SJSA1 (cell line): ENCODE measurements at regions not wholly inside any gene's neighbourhood (a gene's known extent, or its start where the extent isn't known, plus 50 kb on each side); places are given as distances from the start of the nearest gene placed in this dataset.
"Not testable (repeated sequence)": the region's sequence is repeated elsewhere in the genome, so short reads cannot be mapped to it uniquely, and the experiment has no call there.

Experiments used
- DNase-seq, 2 experiments: peaks; one replicate each; pipeline ENCODE4 v3.0.0-alpha.2; 2015 to 2020; ENCODE audit warnings: low spot score in 2 of 2, low read depth in 1 of 2
- H3K27ac ChIP-seq: fragments of 250-450 bp; sonication (Bioruptor Pico); 2 replicates; pipeline ENCODE4 v1.5.1; 2020; ENCODE audit warnings: mild to moderate bottlenecking, moderate library complexity
- H3K27me3 ChIP-seq: fragments of 250-450 bp; sonication (Bioruptor Pico); replicated peaks from 2 replicates; pipeline ENCODE4 v1.5.1; 2020; ENCODE audit warnings: mild to moderate bottlenecking, moderate library complexity
- H3K36me3 ChIP-seq: fragments of 250-450 bp; sonication (Bioruptor Pico); 2 replicates; pipeline ENCODE4 v1.5.1; 2020; ENCODE audit warnings: mild to moderate bottlenecking
- H3K4me1 ChIP-seq: fragments of 250-450 bp; sonication (Bioruptor Pico); replicated peaks from 2 replicates; pipeline ENCODE4 v1.6.1; 2021; ENCODE audit warnings: mild to moderate bottlenecking
- H3K4me3 ChIP-seq: fragments of 250-450 bp; sonication (Bioruptor Pico); 2 replicates; pipeline ENCODE4 v1.5.1; 2020; ENCODE audit warnings: mild to moderate bottlenecking
- H3K9me3 ChIP-seq: fragments of 250-450 bp; sonication (Bioruptor Pico); replicated peaks from 2 replicates; pipeline ENCODE4 v1.5.1; 2020; ENCODE audit warnings: mild to moderate bottlenecking

DNA sequence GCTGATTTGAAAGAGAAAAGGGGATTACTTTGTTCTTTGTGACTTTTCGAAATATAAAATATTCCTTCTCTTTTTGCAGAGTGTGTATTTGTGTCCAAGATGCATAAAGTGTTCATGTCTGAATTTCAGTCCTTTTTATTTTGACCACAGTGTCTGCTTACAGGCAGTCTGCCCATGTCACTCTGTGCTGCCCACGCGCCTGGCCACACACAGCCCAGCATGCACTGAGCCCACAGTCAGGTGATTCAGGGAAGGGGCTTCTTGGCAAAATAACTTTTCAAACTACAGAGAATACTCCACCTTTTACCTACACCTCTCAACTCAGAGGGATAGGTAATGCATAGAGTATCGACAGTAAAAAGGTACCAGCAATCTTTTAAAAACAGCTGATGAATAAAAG is 142.5 kb upstream of the TRPC4 start:
- Histone ChIP-seq H3K36me3 (no peaks in the 10 kb centered on the region), H3K4me1 (no peaks in the 10 kb centered on the region), H3K4me3 (no peak overlapping the region), H3K9me3 (no peaks in the 10 kb centered on the region), H3K27ac (no peak overlapping the region), H3K27me3 (no peaks in the 10 kb centered on the region)
- no peak for DNase-seq

DNA sequence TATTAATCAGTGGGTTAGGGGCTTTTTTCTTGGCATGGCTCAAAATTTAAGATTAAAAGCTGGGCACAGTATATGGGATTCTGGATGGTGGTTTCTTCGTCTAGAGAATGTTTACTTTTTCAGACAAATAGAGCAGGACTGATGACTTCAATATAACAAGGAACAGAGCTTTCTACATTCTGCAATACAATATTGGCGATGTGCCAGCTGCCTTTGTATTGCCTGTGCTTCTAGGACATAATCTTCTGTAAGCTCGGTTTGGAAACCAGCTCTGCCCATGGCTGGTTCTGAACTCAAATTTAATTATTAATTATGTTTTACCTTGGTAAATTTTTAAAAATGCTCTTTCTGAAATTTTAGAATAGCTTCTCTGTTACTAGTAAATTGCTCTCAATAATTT is 139.1 kb upstream of the TRPC4 start:
- no peak for DNase-seq
- Histone ChIP-seq H3K4me1 (no peaks in the 10 kb centered on the region), H3K27me3 (no peaks in the 10 kb centered on the region), H3K4me3 (no peak overlapping the region), H3K9me3 (no peaks in the 10 kb centered on the region), H3K36me3 (no peaks in the 10 kb centered on the region), H3K27ac (no peak overlapping the region)

DNA sequence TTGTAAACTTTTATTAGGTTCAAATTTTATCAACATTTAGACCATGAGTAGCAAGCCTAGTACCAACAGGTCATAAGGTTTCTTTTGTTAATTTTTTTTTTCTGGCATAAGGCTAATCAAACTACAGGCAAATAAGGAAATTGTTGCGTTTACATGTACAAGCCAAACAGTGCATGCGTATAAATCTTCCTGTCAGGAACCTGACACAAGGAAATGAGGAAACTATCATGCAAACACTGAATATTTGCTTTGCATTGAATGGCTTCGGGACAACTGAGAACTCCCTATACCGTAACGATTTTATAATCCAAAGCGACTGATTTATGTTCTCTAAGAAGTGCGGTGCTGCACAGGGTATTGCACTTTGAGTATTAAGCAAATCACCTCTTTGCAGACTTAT is 133.0 kb upstream of the TRPC4 start:
- H3K4me3 ChIP-seq = no peak overlapping the region
- no peaks in the 10 kb centered on the region for H3K9me3 ChIP-seq
- H3K36me3 ChIP-seq = no peaks in the 10 kb centered on the region
- no peaks in the 10 kb centered on the region for H3K4me1 ChIP-seq
- H3K27ac ChIP-seq = no peak overlapping the region
- DNase-seq = no peak
- no peaks in the 10 kb centered on the region for H3K27me3 ChIP-seq

DNA sequence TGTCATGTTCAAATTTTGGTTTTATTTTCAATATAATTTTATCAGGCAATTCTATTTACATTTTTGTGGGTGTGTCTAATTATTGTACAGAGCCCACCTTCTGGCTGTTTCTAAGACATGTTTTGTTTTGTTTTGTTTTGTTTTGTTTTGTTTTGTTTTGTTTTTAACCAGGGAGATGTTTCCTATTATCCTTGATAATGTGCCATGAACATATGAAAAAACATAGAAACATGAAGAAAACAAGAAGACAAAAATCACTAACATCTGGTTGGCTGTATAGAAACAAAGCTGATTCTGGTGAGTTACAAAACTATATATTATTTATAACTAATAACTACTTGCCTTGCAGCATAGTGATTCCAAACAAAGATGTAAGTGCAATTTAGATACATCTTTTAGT is 128.1 kb upstream of the TRPC4 start:
- no peaks in the 10 kb centered on the region for H3K9me3 ChIP-seq

DNA sequence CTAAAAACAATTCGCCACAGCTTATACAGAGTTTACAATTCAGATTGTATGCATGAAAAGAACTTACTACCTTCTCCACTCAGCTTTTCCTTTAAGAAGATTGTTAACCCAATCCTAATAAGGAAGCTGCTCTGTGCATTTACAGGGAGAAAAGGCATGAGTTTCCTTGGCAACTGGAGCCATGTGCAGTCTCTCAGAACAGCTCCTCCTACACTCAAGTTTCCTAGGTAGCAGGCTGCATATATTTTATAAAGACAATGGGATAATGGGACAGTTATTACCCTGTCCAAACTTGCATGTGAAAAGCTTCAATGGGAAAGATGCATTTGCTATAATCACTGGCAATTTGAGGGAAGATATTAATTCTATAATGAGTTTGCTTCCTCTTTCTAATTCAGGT is 125.5 kb upstream of the TRPC4 start:
- Histone ChIP-seq H3K27me3 (no peaks in the 10 kb centered on the region), H3K4me3 (no peak overlapping the region), H3K9me3 (no peaks in the 10 kb centered on the region), H3K4me1 (no peaks in the 10 kb centered on the region), H3K27ac (no peak overlapping the region), H3K36me3 (no peaks in the 10 kb centered on the region)
- no peak for DNase-seq

More for the DNA sequence above, 128.1 kb upstream of the TRPC4 start:
- H3K36me3 ChIP-seq = no peaks in the 10 kb centered on the region
- no peaks in the 10 kb centered on the region for H3K27me3 ChIP-seq
- H3K27ac ChIP-seq = no peak overlapping the region
- no peaks in the 10 kb centered on the region for H3K4me1 ChIP-seq
- DNase-seq = no peak
- no peak overlapping the region for H3K4me3 ChIP-seq

DNA sequence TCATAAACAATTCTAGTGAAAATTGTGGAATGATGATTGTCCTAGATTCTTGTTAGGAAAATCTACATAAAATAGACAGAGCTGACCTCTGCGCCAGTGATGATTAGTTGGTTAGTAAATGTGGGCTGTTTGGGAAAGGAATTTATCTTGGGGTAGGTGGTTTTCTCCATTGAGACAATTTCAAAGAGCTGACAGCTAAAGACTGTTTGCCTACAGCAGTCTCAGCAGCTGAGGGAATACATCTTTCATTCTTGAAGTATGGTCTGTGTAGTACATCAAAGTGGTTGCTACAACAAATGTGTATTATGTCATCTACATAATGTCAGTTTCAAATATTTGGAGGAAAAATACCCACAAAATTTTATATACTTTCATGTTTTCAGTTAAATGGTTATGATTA is 117.2 kb upstream of the TRPC4 start:
- Histone ChIP-seq H3K9me3 (no peaks in the 10 kb centered on the region), H3K27ac (no peak overlapping the region), H3K27me3 (no peaks in the 10 kb centered on the region), H3K36me3 (no peaks in the 10 kb centered on the region), H3K4me1 (no peaks in the 10 kb centered on the region), H3K4me3 (no peak overlapping the region)
- no peak for DNase-seq

DNA sequence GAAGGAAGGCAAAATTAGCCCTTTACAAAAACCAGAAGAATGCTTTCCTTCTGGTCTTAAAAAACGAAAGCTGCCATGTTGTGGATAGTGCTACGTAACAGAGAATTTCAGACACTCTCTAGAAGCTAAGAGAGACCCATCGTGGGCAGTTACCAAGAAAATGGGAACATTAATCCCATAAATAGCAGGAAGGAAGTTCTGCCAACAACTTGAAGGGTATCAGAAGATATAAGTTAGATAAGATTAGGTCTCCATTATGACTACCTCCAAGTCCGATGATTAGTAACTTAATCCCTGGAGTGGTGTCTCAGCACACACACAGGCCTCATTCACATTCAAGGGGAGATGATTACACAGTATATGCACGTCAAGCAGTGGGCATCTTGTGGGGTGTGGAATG is 115.7 kb upstream of the TRPC4 start:
- no peaks in the 10 kb centered on the region for H3K27me3 ChIP-seq
- DNase-seq = no peak
- H3K27ac ChIP-seq = no peak overlapping the region
- H3K4me3 ChIP-seq = no peak overlapping the region
- no peaks in the 10 kb centered on the region for H3K36me3 ChIP-seq
- no peaks in the 10 kb centered on the region for H3K4me1 ChIP-seq
- no peaks in the 10 kb centered on the region for H3K9me3 ChIP-seq

DNA sequence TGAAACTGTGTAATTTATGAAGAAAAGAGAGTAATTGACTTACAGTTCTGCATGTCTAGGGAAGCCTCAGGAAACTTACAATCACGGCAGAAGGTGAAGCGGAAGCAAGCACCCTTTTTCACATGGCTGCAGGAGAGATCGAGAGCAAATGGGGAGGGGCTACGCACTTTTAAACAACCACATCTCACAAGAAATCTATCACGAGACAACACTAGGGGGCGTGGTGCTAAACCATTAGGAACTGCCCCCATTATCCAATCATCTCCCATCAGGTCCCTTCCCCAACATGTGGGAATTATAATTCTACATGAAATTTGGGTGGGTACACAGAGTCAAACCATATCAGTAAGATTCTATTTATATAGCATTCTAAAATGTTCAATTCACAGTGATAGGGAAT is 114.8 kb upstream of the TRPC4 start:
- Histone ChIP-seq H3K27ac (no peak overlapping the region), H3K36me3 (no peaks in the 10 kb centered on the region), H3K4me3 (no peak overlapping the region), H3K4me1 (no peaks in the 10 kb centered on the region), H3K9me3 (no peaks in the 10 kb centered on the region), H3K27me3 (no peaks in the 10 kb centered on the region)
- DNase-seq = no peak

DNA sequence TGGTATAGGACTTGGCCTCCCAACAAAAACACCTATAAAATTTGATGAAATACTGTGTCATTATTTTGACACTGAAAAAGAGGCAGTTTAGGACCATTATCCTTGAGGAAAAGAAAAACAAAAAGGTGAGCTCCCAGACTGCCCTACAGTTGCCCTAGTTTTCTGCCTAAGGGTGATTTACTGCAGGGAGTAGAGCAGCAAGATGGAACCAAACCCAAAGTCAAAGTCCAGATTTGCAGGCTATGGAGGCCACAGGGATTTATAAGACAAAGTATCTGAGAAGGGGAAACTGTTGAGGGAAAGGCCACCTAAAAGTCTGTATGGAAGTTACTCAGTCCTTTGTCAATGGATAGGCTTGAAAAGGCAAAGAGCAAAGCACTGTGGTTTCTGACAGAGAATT is 112.4 kb upstream of the TRPC4 start:
- Histone ChIP-seq H3K27ac (no peak overlapping the region), H3K4me1 (no peaks in the 10 kb centered on the region), H3K27me3 (no peaks in the 10 kb centered on the region), H3K36me3 (no peaks in the 10 kb centered on the region), H3K4me3 (no peak overlapping the region), H3K9me3 (no peaks in the 10 kb centered on the region)
- DNase-seq = no peak

DNA sequence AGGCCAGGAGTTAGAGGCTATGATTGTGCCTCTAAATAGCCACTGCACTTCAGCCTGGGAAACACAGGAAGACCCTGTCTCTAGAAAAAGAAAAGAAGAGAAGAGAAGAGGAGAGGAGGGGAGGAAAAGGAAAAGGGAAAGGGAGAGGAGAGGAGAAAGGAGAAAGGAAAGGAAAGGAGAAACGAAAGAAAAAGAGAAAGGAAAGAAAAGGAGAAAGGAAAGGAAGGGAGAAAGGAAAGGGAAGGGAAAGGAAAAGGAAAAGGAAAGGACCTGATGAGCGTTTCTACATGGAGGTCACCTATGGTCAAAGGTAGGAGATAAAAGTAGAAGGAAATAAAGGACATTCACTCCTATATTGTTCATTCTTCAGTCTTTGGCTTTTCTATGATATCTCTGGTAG is 109.1 kb upstream of the TRPC4 start:
- Histone ChIP-seq H3K27ac (no peak overlapping the region), H3K4me3 (no peak overlapping the region), H3K4me1 (no peaks in the 10 kb centered on the region), H3K27me3 (no peaks in the 10 kb centered on the region), H3K9me3 (no peaks in the 10 kb centered on the region), H3K36me3 (no peaks in the 10 kb centered on the region)
- no peak for DNase-seq

DNA sequence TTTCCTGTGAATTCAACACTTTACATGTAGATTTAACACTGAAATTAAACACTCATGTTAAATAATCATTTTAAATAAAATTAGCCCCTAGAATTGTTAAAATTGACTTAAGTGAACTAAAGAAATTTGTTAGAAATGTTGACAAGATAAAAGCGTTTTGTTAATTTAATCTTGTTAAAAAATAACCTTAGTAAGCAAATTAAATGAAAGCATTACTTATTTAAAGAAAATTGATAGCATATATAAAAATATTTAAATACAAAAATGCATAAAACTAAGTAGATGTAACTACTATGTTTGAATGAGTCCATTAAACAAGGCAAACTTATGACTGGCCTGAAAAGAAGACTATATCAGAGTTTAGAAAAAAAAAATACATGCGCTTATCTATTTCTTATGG is 99.0 kb upstream of the TRPC4 start:
- no peak overlapping the region for H3K27ac ChIP-seq
- DNase-seq = no peak
- no peaks in the 10 kb centered on the region for H3K36me3 ChIP-seq
- no peaks in the 10 kb centered on the region for H3K4me1 ChIP-seq
- H3K9me3 ChIP-seq = no peaks in the 10 kb centered on the region
- H3K4me3 ChIP-seq = no peak overlapping the region
- no peaks in the 10 kb centered on the region for H3K27me3 ChIP-seq

DNA sequence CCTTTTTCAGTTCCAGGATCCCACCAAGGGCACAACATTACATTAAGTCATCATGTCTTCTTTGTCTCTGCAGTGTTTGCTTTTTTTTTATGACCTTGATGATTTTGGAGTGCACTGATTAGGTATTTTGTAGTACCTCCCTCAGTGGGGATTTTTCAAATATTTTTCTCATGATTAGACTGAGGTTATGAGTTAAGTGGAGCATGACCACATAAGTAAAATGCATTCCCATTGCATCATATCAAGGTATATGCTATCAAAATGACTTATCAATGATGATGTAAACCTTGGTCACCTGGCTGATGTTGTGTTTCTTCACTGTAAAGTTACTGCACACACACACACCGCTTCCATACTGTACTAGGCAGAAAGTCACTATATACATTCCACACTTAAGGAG is 96.7 kb upstream of the TRPC4 start:
- H3K27me3 ChIP-seq = no peaks in the 10 kb centered on the region
- no peak overlapping the region for H3K4me3 ChIP-seq
- no peaks in the 10 kb centered on the region for H3K9me3 ChIP-seq
- no peak overlapping the region for H3K27ac ChIP-seq
- no peak for DNase-seq
- no peaks in the 10 kb centered on the region for H3K4me1 ChIP-seq
- H3K36me3 ChIP-seq = no peaks in the 10 kb centered on the region

DNA sequence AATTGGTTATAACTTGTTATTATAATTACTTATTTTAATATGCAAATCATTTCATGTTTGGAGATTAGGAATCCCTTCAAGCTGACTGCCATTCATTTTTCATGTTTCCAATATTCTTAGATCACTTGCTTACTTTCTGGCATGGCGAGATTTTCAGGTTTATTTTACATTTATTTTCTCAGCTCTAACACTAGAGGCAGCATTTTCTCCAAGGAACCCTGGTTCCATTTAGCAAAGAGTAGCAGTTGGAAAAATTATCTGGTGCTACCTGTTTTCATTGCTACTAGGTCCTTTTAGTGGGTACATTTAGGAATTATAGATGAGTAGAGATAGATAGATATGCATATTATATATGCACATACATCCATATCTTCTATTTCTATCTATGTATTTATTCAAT is 90.9 kb upstream of the TRPC4 start:
- H3K4me1 ChIP-seq = no peaks in the 10 kb centered on the region
- H3K27ac ChIP-seq = no peak overlapping the region
- H3K27me3 ChIP-seq = no peaks in the 10 kb centered on the region
- no peaks in the 10 kb centered on the region for H3K36me3 ChIP-seq
- no peaks in the 10 kb centered on the region for H3K9me3 ChIP-seq
- no peak overlapping the region for H3K4me3 ChIP-seq
- DNase-seq = no peak

DNA sequence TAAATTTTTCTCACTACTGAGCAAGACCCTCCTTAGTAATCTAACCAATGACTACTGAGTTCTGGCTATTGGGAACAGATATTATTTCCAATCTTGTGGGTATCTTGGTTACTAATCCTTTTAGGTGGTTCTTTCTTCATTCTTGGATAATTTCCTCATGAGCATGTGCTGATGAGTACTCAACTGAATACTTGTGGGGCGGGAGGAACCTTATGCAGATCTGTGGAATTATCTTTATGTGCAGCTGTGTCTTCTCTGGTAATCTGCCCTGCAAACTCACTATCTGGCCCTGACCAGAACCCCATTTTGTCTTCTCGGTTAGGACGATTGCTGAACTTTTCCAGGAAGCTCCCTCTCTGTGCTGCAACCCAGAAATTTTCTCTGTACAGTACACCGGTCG is 89.7 kb upstream of the TRPC4 start:
- no peak for DNase-seq
- Histone ChIP-seq H3K4me1 (no peaks in the 10 kb centered on the region), H3K9me3 (no peaks in the 10 kb centered on the region), H3K36me3 (no peaks in the 10 kb centered on the region), H3K27ac (no peak overlapping the region), H3K4me3 (no peak overlapping the region), H3K27me3 (no peaks in the 10 kb centered on the region)

DNA sequence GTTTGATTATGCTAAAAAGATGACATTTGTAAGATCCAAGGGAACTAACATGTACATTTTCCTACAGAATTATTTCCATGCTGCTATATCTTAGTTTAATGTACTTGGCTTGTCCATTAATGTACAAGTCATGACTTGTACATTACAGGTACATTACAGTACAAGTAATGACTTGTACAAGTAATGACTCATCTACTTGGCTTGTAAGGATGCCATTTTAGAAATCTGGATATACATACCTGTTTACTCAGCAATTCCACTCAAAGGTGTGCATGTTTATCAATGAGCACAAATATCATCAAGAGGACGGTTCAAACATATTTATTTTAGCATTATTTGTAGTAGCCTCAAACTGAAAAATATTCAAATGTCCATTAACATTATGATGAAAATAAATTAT is 87.0 kb upstream of the TRPC4 start:
- no peaks in the 10 kb centered on the region for H3K27me3 ChIP-seq
- DNase-seq = no peak
- no peak overlapping the region for H3K4me3 ChIP-seq
- no peaks in the 10 kb centered on the region for H3K4me1 ChIP-seq
- H3K36me3 ChIP-seq = no peaks in the 10 kb centered on the region
- no peaks in the 10 kb centered on the region for H3K9me3 ChIP-seq
- no peak overlapping the region for H3K27ac ChIP-seq

DNA sequence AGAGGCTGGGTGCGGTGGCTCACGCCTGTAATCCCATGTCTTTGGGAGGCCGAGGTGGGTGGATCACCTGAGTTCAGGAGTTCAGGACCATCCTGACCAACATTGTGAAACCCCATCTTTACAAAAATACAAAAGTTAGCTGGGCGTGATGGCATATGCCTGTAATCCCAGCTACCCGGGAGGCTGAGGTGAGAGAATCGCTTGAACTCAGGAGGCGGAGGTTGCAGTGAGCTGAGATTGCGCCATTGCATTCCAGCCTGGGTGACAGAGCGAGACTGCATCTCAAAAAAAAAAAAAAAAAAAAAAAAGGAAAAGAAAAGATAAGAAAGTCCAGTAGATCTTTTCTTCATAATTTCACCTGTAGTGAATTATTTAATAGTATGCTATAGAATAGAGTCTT is 85.0 kb upstream of the TRPC4 start:
- not testable (repeated sequence) for H3K9me3 ChIP-seq, H3K27ac ChIP-seq

More for the DNA sequence above, 85.0 kb upstream of the TRPC4 start:
- DNase-seq, H3K4me1 ChIP-seq, H3K4me3 ChIP-seq, H3K27me3 ChIP-seq, H3K36me3 ChIP-seq: not testable (repeated sequence)
